Stomach (tissue), 8 donors: ENCODE measurements at regions not wholly inside any gene's neighbourhood (a gene's known extent, or its start where the extent isn't known, plus 50 kb on each side); places are given as distances from the start of the nearest gene placed in this dataset.

Experiments
- DNase-seq, 2 donors: peaks; one replicate each; pipeline versions ENCODE4 v3.0.0 to v3.0.0-alpha.2; 2013 to 2019
- H3K27ac ChIP-seq, 5 donors: fragments of 200-600 bp in 4 of 5; sonication (generic) in 4 of 5; one replicate each; pipeline ENCODE4 v1.5.1; 2013 to 2019; ENCODE audit warnings: mild to moderate bottlenecking in 1 of 5, moderate library complexity in 1 of 5
- H3K27me3 ChIP-seq, 3 donors: fragments of 200-600 bp; sonication (generic); one replicate each; pipeline ENCODE4 v1.5.1; 2017 to 2019; ENCODE audit warnings: mixed run types in 1 of 3
- H3K36me3 ChIP-seq, 4 donors: fragments of 200-600 bp; sonication (generic); 1 replicate in 3 of 4; 2 replicates in 1 of 4; pipeline ENCODE4 v1.5.1; 2016 to 2019
- H3K4me1 ChIP-seq, 4 donors: fragments of 200-600 bp; sonication (generic); one replicate each; pipeline ENCODE4 v1.5.1; 2016 to 2019
- H3K4me3 ChIP-seq, 4 donors: fragments of 200-600 bp; sonication (generic) in 3 of 4; one replicate each; pipeline ENCODE4 v1.5.1; 2016 to 2019; ENCODE audit warnings: mild to moderate bottlenecking in 1 of 4
- H3K9me3 ChIP-seq, 4 donors: fragments of 200-600 bp; sonication (generic); one replicate each; pipeline ENCODE4 v1.5.1; 2016 to 2019
- EP300 ChIP-seq: sonication (generic); formaldehyde crosslinking; IDR thresholded peaks from one replicate; pipeline ENCODE4 v1.6.1; 2017; ENCODE audit warnings: antibody characterized with exemption
- POLR2A ChIP-seq, 4 donors: fragments of 450-650 bp; IDR thresholded peaks; one replicate each; pipeline ENCODE4 v1.6.1; 2016; ENCODE audit warnings: antibody characterized with exemption in 4 of 4, control low read depth in 2 of 4, mild to moderate bottlenecking in 1 of 4, moderate library complexity in 1 of 4
- POLR2AphosphoS5 ChIP-seq, 3 donors: sonication (generic); formaldehyde crosslinking; IDR thresholded peaks; one replicate each; pipeline ENCODE4 v1.6.1; 2016; ENCODE audit warnings: antibody characterized with exemption in 3 of 3
- WGBS, 5 donors: extraction: QIAGEN DNeasy Blood & Tissue Kit in 3 of 5; methylation state at CpG; one replicate each; pipeline versions ENCODE4 v1.1.5 to v1.1.7; 2013 to 2018; 5-methylcytosine and 5-hydroxymethylcytosine counted together
- intact Hi-C: fragments of 100-400 bp; cut with DNase I; formaldehyde crosslinking; loops from one replicate; pipeline ENCODE4 v1.15.1; 2023; ENCODE audit warnings: low total_unique reads
- TF ChIP-seq, protein P1 (sequence below), 7 experiments: fragments of 450-650 bp in 4 of 7; fragments of 200-600 bp in 3 of 7; sonication (generic) in 3 of 7; IDR thresholded peaks; one replicate each; pipeline ENCODE4 v1.5.1; 2016 to 2019; ENCODE audit warnings: antibody characterized with exemption in 7 of 7, control low read depth in 2 of 7, mild to moderate bottlenecking in 1 of 7
- donor health status: healthy with polysubstance abuse.
- donor health status: Bipolar disorder and iron deficiency.
- donor health status: healthy.

DNA sequence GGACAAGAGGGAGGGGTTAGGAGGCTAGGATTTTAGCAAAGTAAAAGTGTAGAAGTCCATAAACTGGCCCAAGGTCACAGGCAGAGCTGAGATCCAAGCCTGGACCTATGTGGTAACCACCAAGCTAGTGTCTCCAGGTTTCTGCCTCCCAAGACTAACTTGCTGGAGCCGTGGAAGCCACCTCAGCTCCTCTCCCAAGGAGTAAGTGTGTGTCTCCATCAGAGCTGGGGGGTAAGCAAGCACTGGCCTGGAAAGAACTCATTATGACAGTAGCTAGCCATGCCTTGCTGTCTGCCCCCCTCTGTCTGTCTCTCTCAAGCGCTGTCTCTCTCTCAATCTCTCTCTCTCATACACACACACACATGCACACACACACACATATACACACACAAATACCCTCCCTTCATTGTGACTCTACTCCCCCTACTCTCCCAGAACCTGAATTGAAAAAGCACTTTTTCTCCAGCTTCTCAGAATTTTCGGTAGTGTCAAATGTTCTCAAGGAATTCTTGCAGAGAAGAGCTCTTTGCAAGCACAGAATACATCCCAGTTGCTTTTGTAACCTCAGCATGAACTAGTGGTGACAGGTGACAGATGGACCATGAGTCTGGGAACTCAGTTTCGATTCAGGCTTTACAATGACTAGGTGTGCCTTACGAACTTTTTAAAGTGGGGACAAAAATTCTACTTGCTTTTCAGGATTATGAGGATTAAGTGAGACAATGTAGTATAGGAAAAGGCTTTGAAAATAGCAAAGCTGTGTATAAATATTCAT lies 238.0 kb upstream of the FGGY start:
- Histone ChIP-seq H3K4me3 (no peak overlapping the region), H3K9me3 (no peaks in the 10 kb centered on the region), H3K27me3 (no peaks in the 10 kb centered on the region), H3K27ac (peak overlapping the region in 2 of 5 donors; percentile 76 to 80), H3K36me3 (no peaks in the 10 kb centered on the region), H3K4me1 (peaks cover 24 to 71% (median 53%) of the 10 kb centered on the region in 4 donors)
- intact Hi-C loops = no loop called here
- TF ChIP-seq POLR2A (IDR thresholded peaks at IDR 0.05) (no peak), EP300 (no peak), POLR2AphosphoS5 (IDR thresholded peaks at IDR 0.05) (no peak)
- TF ChIP-seq, protein P1, sequence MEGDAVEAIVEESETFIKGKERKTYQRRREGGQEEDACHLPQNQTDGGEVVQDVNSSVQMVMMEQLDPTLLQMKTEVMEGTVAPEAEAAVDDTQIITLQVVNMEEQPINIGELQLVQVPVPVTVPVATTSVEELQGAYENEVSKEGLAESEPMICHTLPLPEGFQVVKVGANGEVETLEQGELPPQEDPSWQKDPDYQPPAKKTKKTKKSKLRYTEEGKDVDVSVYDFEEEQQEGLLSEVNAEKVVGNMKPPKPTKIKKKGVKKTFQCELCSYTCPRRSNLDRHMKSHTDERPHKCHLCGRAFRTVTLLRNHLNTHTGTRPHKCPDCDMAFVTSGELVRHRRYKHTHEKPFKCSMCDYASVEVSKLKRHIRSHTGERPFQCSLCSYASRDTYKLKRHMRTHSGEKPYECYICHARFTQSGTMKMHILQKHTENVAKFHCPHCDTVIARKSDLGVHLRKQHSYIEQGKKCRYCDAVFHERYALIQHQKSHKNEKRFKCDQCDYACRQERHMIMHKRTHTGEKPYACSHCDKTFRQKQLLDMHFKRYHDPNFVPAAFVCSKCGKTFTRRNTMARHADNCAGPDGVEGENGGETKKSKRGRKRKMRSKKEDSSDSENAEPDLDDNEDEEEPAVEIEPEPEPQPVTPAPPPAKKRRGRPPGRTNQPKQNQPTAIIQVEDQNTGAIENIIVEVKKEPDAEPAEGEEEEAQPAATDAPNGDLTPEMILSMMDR (IDR thresholded peaks at IDR 0.05) = no peak
- no peak for DNase-seq
- WGBS, 5 donors = 72 to 92% (median 83%) methylated on average over 5 of the region's 5 CpGs

DNA sequence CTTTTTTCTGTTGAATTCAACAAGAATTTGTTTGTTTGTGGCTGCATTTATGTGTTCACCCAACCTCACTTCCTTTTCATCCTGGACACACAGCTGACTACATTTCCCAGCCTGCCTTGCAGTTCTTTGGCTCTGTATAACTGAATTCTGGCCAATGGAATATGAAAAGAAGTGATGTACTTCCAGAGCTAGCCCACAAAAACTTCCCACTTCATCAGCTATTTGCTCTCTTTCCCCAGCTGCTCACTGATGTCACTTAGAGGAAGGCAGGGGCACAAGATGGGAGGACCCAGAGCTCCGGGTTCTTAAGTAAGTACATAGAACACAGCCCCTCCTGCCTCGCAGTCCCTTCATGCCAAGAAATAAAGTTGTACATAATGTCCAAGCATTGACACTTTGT lies 235.0 kb upstream of the FGGY start:
- TF ChIP-seq POLR2A (IDR thresholded peaks at IDR 0.05) (no peak), EP300 (no peak), POLR2AphosphoS5 (IDR thresholded peaks at IDR 0.05) (peak; percentile 56 to 69 (median 57))
- TF ChIP-seq, protein P1 (IDR thresholded peaks at IDR 0.05) = no peak
- peak overlapping the region in 1 of 4 donors; percentile 23 for H3K4me3 ChIP-seq
- no peaks in the 10 kb centered on the region for H3K36me3 ChIP-seq
- H3K27ac ChIP-seq = peak overlapping the region in 4 of 5 donors; percentile 47 to 75 (median 64)
- H3K9me3 ChIP-seq = no peaks in the 10 kb centered on the region
- no peaks in the 10 kb centered on the region for H3K27me3 ChIP-seq
- peaks cover 21 to 47% (median 35%) of the 10 kb centered on the region in 4 donors for H3K4me1 ChIP-seq
- peak in 1 of 2 donors; percentile 91 for DNase-seq
- intact Hi-C loops = no loop called here
- 53 to 71% (median 64%) methylated on average over 2 of the region's 2 CpGs for WGBS, 5 donors

DNA sequence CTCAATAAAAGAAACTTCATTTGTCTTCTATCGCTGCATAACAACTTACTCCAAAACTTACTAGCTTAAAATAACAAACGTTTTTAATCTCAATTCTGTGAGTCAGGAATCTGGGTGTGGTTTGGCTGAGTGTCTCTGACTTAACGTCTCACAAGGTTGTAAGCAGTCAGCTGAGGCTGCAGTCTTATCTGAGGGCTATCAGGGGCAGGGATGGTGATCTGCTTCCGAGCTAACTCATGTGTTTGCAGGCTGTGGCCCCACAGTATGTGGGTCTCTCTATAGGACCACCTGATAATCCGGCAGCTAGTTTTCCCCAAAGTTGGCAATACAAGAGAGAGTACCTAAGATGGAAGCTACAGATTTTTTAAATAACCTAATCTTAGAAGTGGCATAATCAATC lies 234.2 kb upstream of the FGGY start:
- intact Hi-C loops = no loop called here

DNA sequence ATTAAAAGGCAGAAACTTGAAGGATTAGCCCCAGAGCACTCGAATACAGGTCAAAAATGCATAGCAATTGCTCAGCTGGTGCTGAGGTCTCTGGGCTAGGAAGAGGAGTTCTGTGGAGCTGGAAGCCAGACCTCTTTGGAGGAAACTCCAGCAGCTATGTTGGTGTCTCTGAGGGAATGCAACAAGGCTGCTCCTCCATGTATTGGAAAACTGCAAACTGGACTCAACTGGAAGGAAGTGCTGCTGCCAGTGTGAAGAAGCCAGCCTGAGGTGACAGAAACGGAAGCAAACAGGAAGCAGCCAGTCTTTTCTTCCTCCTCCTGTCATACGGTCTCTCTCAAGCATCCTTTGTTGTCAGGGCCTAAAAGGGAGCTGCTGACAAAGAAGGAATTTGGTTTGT lies 233.4 kb upstream of the FGGY start:
- DNase-seq = no peak
- intact Hi-C loops = no loop called here
- WGBS, 5 donors = 42 to 63% (median 52%) methylated on average over 3 of the region's 3 CpGs
- H3K9me3 ChIP-seq = no peaks in the 10 kb centered on the region
- no peaks in the 10 kb centered on the region for H3K27me3 ChIP-seq
- no peak overlapping the region for H3K4me3 ChIP-seq
- H3K27ac ChIP-seq = peak overlapping the region in 1 of 5 donors; percentile 4
- H3K36me3 ChIP-seq = no peaks in the 10 kb centered on the region
- no peak for TF ChIP-seq POLR2A (IDR thresholded peaks at IDR 0.05)
- no peak for TF ChIP-seq EP300
- TF ChIP-seq POLR2AphosphoS5 (IDR thresholded peaks at IDR 0.05) = no peak
- H3K4me1 ChIP-seq = peaks cover 7 to 30% (median 21%) of the 10 kb centered on the region in 4 donors

More for the DNA sequence above, 234.2 kb upstream of the FGGY start:
- WGBS, 5 donors = 23 to 45% (median 34%) methylated on average over 5 of the region's 5 CpGs
- Histone ChIP-seq H3K27ac (peak overlapping the region in 4 of 5 donors; percentile 25 to 75 (median 60)), H3K36me3 (no peaks in the 10 kb centered on the region), H3K4me3 (no peak overlapping the region), H3K27me3 (no peaks in the 10 kb centered on the region), H3K9me3 (no peaks in the 10 kb centered on the region), H3K4me1 (peaks cover 13 to 38% (median 28%) of the 10 kb centered on the region in 4 donors)
- peak; percentile 44 to 58 for DNase-seq
- TF ChIP-seq POLR2AphosphoS5 (IDR thresholded peaks at IDR 0.05) (peak in 1 of 3 donors; percentile 22), EP300 (no peak), POLR2A (IDR thresholded peaks at IDR 0.05) (no peak)
- TF ChIP-seq, protein P1 (IDR thresholded peaks at IDR 0.05) = no peak

DNA sequence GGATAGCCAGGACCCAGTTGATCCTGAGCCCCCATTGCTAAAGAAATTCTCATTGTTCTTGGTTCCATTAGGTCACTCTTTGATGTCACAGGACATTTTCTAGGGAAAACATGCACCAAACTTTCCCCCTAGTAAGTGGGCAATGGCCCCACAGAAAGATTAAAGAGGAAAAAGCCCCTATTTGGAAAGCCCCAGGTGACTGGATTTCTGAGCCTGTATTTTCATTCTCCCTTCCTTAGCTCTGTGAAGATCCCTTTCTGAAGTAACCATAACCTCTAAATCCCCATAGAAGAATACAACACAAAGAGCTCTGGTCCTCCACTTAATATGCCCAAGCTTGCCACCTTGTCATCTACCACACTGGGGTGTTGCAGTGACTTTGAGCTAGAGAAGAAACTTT lies 232.3 kb upstream of the FGGY start:
- H3K4me3 ChIP-seq = no peak overlapping the region
- no peaks in the 10 kb centered on the region for H3K9me3 ChIP-seq
- no peaks in the 10 kb centered on the region for H3K27me3 ChIP-seq
- DNase-seq = no peak
- H3K4me1 ChIP-seq = peaks cover 6 to 27% (median 19%) of the 10 kb centered on the region in 4 donors
- H3K27ac ChIP-seq = no peak overlapping the region
- H3K36me3 ChIP-seq = no peaks in the 10 kb centered on the region
- TF ChIP-seq, protein P1 (IDR thresholded peaks at IDR 0.05) = no peak
- no peak for TF ChIP-seq EP300
- TF ChIP-seq POLR2A (IDR thresholded peaks at IDR 0.05) = no peak
- TF ChIP-seq POLR2AphosphoS5 (IDR thresholded peaks at IDR 0.05) = no peak
- intact Hi-C loops = no loop called here
